RWPE1 (cell line): ENCODE measurements at regions not wholly inside any gene's neighbourhood (a gene's known extent, or its start where the extent isn't known, plus 50 kb on each side); places are given as distances from the start of the nearest gene placed in this dataset.
A peak's percentile ranks its signal among the peaks of the same experiment; 100 is the strongest.
"Not testable (repeated sequence)": the region's sequence is repeated elsewhere in the genome, so short reads cannot be mapped to it uniquely, and the experiment has no call there.

Experiments used
- CTCF ChIA-PET: fragments of 350-600 bp; sonication (Branson Sonifier 250); formaldehyde crosslinking; extraction: SDS; loops from one replicate; lab custom pipeline; 2021; lab: Yijun Ruan, JAX
- POLR2A ChIA-PET: fragments of 400-600 bp; formaldehyde crosslinking; extraction: SDS; loops from one replicate; lab custom pipeline; 2020; ENCODE audit warnings: antibody characterized with exemption; ENCODE audit not compliant: low non-redundant PET; lab: Yijun Ruan, JAX
- DNase-seq: peaks from one replicate; pipeline ENCODE4 v3.0.0; 2012; ENCODE audit warnings: low spot score
- H3K27ac ChIP-seq: fragments of 450-650 bp; 2 replicates; pipeline ENCODE4 v1.5.1; 2017
- CTCF ChIP-seq: fragments of 450-650 bp; conservative IDR thresholded peaks from 2 replicates; pipeline ENCODE4 v1.5.1; 2017; ENCODE audit warnings: low read depth, mild to moderate bottlenecking

DNA sequence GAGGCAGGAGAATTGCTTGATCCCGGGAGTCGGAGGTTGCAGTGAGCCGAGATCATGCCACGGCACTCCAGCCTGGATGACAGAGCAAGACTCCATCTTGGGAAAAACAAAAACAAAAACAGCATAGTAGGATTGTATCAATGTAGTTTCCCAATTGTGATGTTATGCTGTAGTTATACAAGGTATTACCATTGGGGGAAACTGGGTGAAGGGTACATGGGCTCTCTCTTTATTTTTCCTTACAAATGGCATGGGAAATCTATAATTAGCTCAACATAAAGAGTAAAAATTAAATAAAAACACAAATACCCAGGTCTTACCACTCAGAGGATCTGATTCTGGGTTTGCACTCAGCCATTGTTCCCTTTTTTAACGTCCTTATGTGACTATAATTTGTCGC, 107.9 kb downstream of the KATNIP start:
- POLR2A ChIA-PET: no interaction called here
- TF ChIP-seq CTCF: no peak
- DNase-seq: no peak
- no peak overlapping the region for H3K27ac ChIP-seq
- CTCF ChIA-PET: interaction anchor here (0.6 to 1.2 kb wide), 2 partner anchors 18 to 230 kb away, joined by 3 read pairs; no protein-coding TSS in a partner anchor

DNA sequence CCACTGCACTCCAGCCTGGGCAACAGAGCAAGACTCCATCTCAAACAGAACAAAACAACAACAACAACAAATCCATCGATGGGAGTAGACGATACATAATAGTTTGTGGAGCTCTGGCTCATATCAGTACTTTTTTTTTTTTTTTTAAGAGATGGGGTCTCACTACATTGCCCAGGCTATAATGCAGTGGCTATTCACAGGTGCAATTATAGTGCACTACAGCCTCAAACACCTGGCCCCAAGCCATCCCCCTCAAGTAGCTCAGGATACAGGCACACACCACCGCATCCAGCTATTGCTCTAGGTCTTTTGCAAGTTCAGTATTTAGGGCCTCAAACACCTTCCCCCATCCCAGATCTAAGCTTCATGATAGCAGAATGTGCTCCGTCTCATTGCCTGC, 110.6 kb downstream of the KATNIP start:
- no peak for DNase-seq
- no peak overlapping the region for H3K27ac ChIP-seq
- TF ChIP-seq CTCF: no peak
- CTCF ChIA-PET: interaction anchor here (0.6 kb wide), 1 partner anchor 472 kb away, joined by 3 read pairs; no protein-coding TSS in a partner anchor
- POLR2A ChIA-PET: no interaction called here

DNA sequence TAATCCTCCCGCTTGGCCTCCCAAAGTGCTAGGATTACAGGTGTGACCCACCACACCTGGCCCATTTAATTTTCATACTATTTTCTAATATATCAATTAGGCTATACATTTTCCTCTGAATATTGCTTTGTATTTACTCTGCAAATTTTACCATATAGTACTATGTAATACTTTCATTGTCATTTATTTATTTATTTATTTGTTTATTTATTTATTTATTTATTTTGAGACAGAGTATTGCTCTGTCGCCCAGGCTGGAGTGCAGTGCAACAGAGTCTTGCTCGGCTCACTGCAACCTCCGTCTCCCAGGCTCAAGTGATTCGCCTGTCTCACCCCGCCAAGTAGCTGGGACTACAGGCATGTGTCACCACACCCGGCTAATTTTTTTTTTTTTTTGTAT, 113.3 kb downstream of the KATNIP start:
- CTCF ChIA-PET, H3K27ac ChIP-seq, POLR2A ChIA-PET, DNase-seq: not testable (repeated sequence)

DNA sequence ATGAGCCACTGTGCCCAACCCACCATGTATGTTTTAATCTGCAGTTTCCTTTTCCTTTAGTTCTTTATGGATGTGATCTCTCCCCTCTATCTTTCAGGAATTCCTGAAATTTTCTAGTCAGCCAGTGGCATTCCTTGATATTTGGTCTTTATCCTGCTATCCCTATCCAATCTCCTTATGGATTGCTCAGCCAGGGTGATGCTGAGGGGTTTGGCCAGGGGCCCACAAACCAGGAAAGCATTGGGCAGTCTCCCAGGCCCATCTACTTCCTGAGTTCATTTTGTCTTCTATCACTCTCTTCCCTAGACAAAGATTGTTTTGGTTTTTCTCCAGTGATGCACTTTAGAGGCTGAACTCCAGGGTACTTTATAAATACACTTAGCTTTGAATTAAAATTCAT, 115.9 kb downstream of the KATNIP start:
- POLR2A ChIA-PET: no interaction called here
- no peak overlapping the region for H3K27ac ChIP-seq
- CTCF ChIA-PET: no interaction called here
- no peak for TF ChIP-seq CTCF
- DNase-seq: no peak

- TF ChIP-seq CTCF: no peak
- ChIA-PET POLR2A (no interaction called here), CTCF (no interaction called here)
- DNase-seq: no peak
- no peak overlapping the region for H3K27ac ChIP-seq
Measured at GRCh38 chr16:27670071-27670810, 120.3 kb downstream of the KATNIP start.

DNA sequence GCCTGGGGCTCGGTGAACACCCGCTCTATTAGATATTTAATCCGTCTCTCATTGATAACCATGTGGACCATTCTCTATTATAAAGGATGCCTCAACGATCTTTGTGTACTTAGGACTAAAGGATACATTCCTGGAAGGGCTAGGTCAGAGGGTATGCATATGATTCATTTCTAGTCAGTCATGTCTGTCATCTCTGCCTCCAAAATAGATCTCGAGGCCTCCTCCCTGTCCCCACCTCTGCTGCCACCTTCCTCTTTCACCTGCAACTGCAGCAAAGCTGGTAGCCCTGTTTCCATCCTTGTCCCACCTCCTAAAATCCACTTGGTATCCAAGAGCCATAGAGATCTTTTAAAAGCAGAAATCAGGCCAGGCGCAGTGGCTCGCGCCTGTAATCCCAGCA, 121.5 kb downstream of the KATNIP start:
- peak; percentile 31 for DNase-seq
- POLR2A ChIA-PET: no interaction called here
- H3K27ac ChIP-seq: no peak overlapping the region
- TF ChIP-seq CTCF: no peak
- CTCF ChIA-PET: interaction anchor here (0.7 kb wide), 2 partner anchors 30 to 100 kb away, joined by 3 read pairs; no protein-coding TSS in a partner anchor

DNA sequence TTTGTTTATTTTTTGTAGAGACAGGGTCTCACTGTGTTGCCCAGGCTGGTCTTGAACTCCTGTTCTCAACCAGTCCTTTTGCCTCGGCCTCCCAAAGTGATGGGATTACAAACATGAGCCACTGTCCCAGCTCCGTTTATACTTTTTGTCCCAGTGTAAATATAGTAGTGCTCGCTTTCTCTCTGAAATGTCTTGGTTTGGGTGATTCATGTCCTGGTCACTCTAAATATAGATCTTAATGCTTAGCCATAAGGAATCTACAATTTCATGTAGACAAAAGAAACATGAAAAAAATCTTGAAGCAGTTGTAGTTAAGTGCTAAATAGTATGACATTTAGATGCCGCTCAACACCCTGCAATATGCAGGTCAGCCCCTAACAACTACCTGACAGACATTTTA, 126.9 kb downstream of the KATNIP start:
- H3K27ac ChIP-seq: no peak overlapping the region
- POLR2A ChIA-PET: no interaction called here
- no peak for DNase-seq
- CTCF ChIA-PET: no interaction called here
- no peak for TF ChIP-seq CTCF
